DND-41 (cell line): ENCODE measurements at regions not wholly inside any gene's neighbourhood (a gene's known extent, or its start where the extent isn't known, plus 50 kb on each side); places are given as distances from the start of the nearest gene placed in this dataset.

Source experiments
- ATAC-seq: fragments of 200-7000 bp; cut with Tn5 transposase; 3 replicates; pipeline ENCODE4 v1.9.1; 2021; ENCODE audit warnings: low read depth; ENCODE audit not compliant: insufficient read depth
- DNase-seq: peaks from one replicate; pipeline ENCODE4 v3.0.0-alpha.2; 2020
- H2AFZ ChIP-seq: 2 replicates; pipeline ENCODE4 v1.6.0; 2012; ENCODE audit warnings: low read depth, low read length
- H3K27ac ChIP-seq: 2 replicates; pipeline ENCODE4 v1.5.1; 2012; ENCODE audit warnings: low read length, inconsistent platforms
- H3K27me3 ChIP-seq: fragments of 200-600 bp; sonication (generic); 2 replicates; pipeline ENCODE4 v1.6.0; 2012; ENCODE audit warnings: low read length, mild to moderate bottlenecking, inconsistent platforms; ENCODE audit not compliant: insufficient read depth, poor library complexity
- H3K36me3 ChIP-seq: 2 replicates; pipeline ENCODE4 v1.5.1; 2012; ENCODE audit warnings: low read length, inconsistent platforms; ENCODE audit not compliant: insufficient read depth
- H3K4me1 ChIP-seq: 2 replicates; pipeline ENCODE4 v1.5.1; 2012; ENCODE audit warnings: mild to moderate bottlenecking, low read length; ENCODE audit not compliant: insufficient read depth
- H3K4me2 ChIP-seq: 2 replicates; pipeline ENCODE4 v1.6.0; 2012; ENCODE audit warnings: mild to moderate bottlenecking, moderate library complexity, low read length, inconsistent platforms; ENCODE audit not compliant: insufficient read depth
- H3K4me3 ChIP-seq, 2 experiments: fragments of 200-600 bp in 1 of 2; shearing (Covaris generic) in 1 of 2; 2 replicates each; pipeline ENCODE4 v1.5.1; 2012 to 2016; ENCODE audit warnings: inconsistent platforms in 2 of 2, low read length in 2 of 2, mild to moderate bottlenecking in 2 of 2, low read depth in 1 of 2, moderate library complexity in 1 of 2
- H3K79me2 ChIP-seq: 2 replicates; pipeline ENCODE4 v1.6.0; 2012; ENCODE audit warnings: low read length, inconsistent platforms; ENCODE audit not compliant: insufficient read depth
- H3K9ac ChIP-seq: 2 replicates; pipeline ENCODE4 v1.6.0; 2012; ENCODE audit warnings: low read depth, mild to moderate bottlenecking, inconsistent platforms, low read length, moderate library complexity
- H3K9me3 ChIP-seq: 2 replicates; pipeline ENCODE4 v1.5.1; 2012; ENCODE audit warnings: low read length, moderate library complexity, mild to moderate bottlenecking, inconsistent platforms; ENCODE audit not compliant: insufficient read depth, severe bottlenecking
- H4K20me1 ChIP-seq: 2 replicates; pipeline ENCODE4 v1.6.0; 2012; ENCODE audit warnings: low read length; ENCODE audit not compliant: insufficient read depth
- EZH2 ChIP-seq: IDR thresholded peaks from 3 replicates; pipeline ENCODE4 v1.6.1; 2012; ENCODE audit warnings: borderline replicate concordance, low read depth, mild to moderate bottlenecking, moderate library complexity, low read length, inconsistent platforms; ENCODE audit not compliant: severe bottlenecking
- TF ChIP-seq, protein P1 (sequence below): IDR thresholded peaks from 2 replicates; pipeline ENCODE4 v1.5.1; 2012; ENCODE audit warnings: borderline replicate concordance, low read length, moderate library complexity, mild to moderate bottlenecking; ENCODE audit not compliant: poor library complexity, severe bottlenecking; ENCODE audit errors: extremely low read depth

GRCh38 chr5:63164339-63164738 lies 585.7 kb downstream of the LRRC70 start:
- DNase-seq = no peak
- no peak overlapping the region for H3K27ac ChIP-seq

DNA sequence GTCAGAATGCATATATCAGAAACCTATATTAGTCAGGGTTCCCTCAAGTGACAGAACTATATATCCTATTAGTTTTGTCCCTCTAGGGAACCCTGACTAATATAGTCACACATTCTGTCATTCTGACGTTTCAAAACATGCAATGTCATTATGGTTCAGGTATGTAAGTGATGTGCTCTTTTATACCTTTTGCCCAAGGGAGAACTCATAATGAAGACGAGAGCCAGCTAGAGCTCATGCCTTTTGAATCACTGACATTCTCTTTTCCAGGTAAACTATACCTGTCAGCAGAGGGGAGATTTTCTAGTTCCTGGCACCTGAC lies 576.7 kb downstream of the LRRC70 start:
- no peaks in the 10 kb centered on the region for H3K9me3 ChIP-seq
- H2AFZ ChIP-seq = no peak overlapping the region
- H3K27ac ChIP-seq = no peak overlapping the region
- no peak overlapping the region for H3K4me2 ChIP-seq
- no peak for DNase-seq
- no peaks in the 10 kb centered on the region for H4K20me1 ChIP-seq
- no peaks in the 10 kb centered on the region for H3K36me3 ChIP-seq
- H3K9ac ChIP-seq = no peak overlapping the region
- no peak for ATAC-seq
- no peak for TF ChIP-seq EZH2
- TF ChIP-seq, protein P1, sequence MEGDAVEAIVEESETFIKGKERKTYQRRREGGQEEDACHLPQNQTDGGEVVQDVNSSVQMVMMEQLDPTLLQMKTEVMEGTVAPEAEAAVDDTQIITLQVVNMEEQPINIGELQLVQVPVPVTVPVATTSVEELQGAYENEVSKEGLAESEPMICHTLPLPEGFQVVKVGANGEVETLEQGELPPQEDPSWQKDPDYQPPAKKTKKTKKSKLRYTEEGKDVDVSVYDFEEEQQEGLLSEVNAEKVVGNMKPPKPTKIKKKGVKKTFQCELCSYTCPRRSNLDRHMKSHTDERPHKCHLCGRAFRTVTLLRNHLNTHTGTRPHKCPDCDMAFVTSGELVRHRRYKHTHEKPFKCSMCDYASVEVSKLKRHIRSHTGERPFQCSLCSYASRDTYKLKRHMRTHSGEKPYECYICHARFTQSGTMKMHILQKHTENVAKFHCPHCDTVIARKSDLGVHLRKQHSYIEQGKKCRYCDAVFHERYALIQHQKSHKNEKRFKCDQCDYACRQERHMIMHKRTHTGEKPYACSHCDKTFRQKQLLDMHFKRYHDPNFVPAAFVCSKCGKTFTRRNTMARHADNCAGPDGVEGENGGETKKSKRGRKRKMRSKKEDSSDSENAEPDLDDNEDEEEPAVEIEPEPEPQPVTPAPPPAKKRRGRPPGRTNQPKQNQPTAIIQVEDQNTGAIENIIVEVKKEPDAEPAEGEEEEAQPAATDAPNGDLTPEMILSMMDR = no peak
- H3K4me1 ChIP-seq = no peaks in the 10 kb centered on the region
- H3K4me3 ChIP-seq = no peak overlapping the region
- H3K79me2 ChIP-seq = no peaks in the 10 kb centered on the region
- H3K27me3 ChIP-seq = no peaks in the 10 kb centered on the region

More at GRCh38 chr5:63164339-63164738, 585.7 kb downstream of the LRRC70 start:
- Histone ChIP-seq H3K9me3 (no peaks in the 10 kb centered on the region), H3K79me2 (no peaks in the 10 kb centered on the region), H3K4me1 (no peaks in the 10 kb centered on the region), H3K4me3 (no peak overlapping the region), H2AFZ (no peak overlapping the region), H3K4me2 (no peak overlapping the region), H3K9ac (no peak overlapping the region), H3K36me3 (no peaks in the 10 kb centered on the region), H4K20me1 (no peaks in the 10 kb centered on the region), H3K27me3 (no peaks in the 10 kb centered on the region)
- no peak for ATAC-seq
- TF ChIP-seq EZH2 = no peak
- TF ChIP-seq, protein P1 = no peak

DNA sequence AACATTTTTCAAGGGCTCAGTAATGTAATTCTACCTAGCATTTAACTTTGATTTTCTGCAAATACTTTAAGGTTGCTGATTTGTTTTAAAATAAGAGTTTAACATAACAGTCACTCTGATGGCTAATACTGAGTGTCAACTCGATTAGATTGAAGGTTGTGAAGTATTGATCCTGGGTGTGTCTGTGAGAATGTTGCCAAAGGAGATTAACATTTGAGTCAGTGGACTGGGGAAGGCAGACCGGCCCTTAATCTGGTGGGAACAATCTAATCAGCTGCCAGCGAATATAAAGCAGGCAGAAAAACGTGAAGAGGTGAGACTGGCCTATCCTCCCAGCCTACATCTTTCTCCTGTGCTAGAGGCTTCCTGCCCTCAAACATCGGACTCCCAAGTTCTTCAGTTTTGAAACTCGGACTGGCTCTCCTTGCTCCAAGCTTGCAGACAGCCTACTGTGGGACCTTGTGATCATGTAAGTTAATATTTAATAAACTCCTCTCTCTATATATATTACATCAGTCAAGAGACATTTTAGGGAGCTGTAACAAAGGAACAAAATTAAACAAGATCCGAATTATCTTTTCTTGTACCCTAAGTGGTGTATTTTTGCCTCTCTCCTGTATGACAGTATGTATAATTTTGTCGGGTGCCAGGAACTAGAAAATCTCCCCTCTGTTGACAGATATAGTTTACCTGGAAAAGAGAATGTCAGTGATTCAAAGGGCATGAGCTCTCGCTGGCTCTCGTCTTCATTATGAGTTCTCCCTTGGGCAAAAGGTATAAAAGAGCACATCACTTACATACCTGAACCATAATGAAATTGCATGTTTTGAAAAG lies 576.1 kb downstream of the LRRC70 start:
- Histone ChIP-seq H3K4me1 (no peaks in the 10 kb centered on the region), H3K9ac (no peak overlapping the region), H2AFZ (no peak overlapping the region), H3K36me3 (no peaks in the 10 kb centered on the region), H4K20me1 (no peaks in the 10 kb centered on the region), H3K79me2 (no peaks in the 10 kb centered on the region), H3K4me2 (no peak overlapping the region), H3K9me3 (no peaks in the 10 kb centered on the region), H3K4me3 (no peak overlapping the region), H3K27me3 (no peaks in the 10 kb centered on the region), H3K27ac (no peak overlapping the region)
- no peak for TF ChIP-seq EZH2
- TF ChIP-seq, protein P1 = no peak
- no peak for ATAC-seq
- DNase-seq = no peak
